ENCODE measurements at regions not wholly inside any gene's neighbourhood (a gene's known extent, or its start where the extent isn't known, plus 50 kb on each side); places are given as distances from the start of the nearest gene placed in this dataset.

GRCh38 chr4:38489011-38489861 is 174.8 kb upstream of the KLF3 start:
- Histone ChIP-seq H3K36me3 (no peaks in the 10 kb centered on the region), H3K9me3 (no peaks in the 10 kb centered on the region), H3K27me3 (no peaks in the 10 kb centered on the region), H3K27ac (no peak overlapping the region), H3K4me1 (no peaks in the 10 kb centered on the region), H3K4me3 (no peak overlapping the region)
- intact Hi-C loops (cut with DNase I), result no loop called here
- no peak for TF ChIP-seq CTCF (IDR thresholded peaks at IDR 0.05)
- no peak for DNase-seq (ENCODE audit: low spot score in 2 of 2)

GRCh38 chr4:38489924-38490639 is 173.9 kb upstream of the KLF3 start:
- intact Hi-C loops (cut with DNase I), result no loop called here
- TF ChIP-seq CTCF (IDR thresholded peaks at IDR 0.05), result no peak
- DNase-seq (ENCODE audit: low spot score in 2 of 2), result no peak
- H3K27ac ChIP-seq, result peak overlapping the region in 1 of 2 donors; percentile 10
- H3K4me1 ChIP-seq, result no peaks in the 10 kb centered on the region
- H3K36me3 ChIP-seq, result no peaks in the 10 kb centered on the region
- H3K9me3 ChIP-seq, result no peaks in the 10 kb centered on the region
- no peaks in the 10 kb centered on the region for H3K27me3 ChIP-seq
- H3K4me3 ChIP-seq, result no peak overlapping the region

- Histone ChIP-seq H3K4me1 (no peaks in the 10 kb centered on the region), H3K4me3 (no peak overlapping the region), H3K9me3 (no peaks in the 10 kb centered on the region), H3K36me3 (no peaks in the 10 kb centered on the region), H3K27ac (no peak overlapping the region), H3K27me3 (no peaks in the 10 kb centered on the region)
- intact Hi-C loops (cut with DNase I), result no loop called here
- no peak for TF ChIP-seq CTCF (IDR thresholded peaks at IDR 0.05)
- DNase-seq (ENCODE audit: low spot score in 2 of 2), result no peak
These were observed 173.1 kb upstream of the KLF3 start for GRCh38 chr4:38490753-38491446.

- Histone ChIP-seq H3K9me3 (no peaks in the 10 kb centered on the region), H3K4me1 (no peaks in the 10 kb centered on the region), H3K27ac (no peak overlapping the region), H3K27me3 (no peaks in the 10 kb centered on the region), H3K4me3 (no peak overlapping the region), H3K36me3 (no peaks in the 10 kb centered on the region)
- intact Hi-C loops (cut with DNase I), result no loop called here
- DNase-seq (ENCODE audit: low spot score in 2 of 2), result no peak
- TF ChIP-seq CTCF (IDR thresholded peaks at IDR 0.05), result no peak
These were observed 172.0 kb upstream of the KLF3 start for GRCh38 chr4:38491854-38492478.

- no peaks in the 10 kb centered on the region for H3K9me3 ChIP-seq
- H3K27me3 ChIP-seq, result no peaks in the 10 kb centered on the region
- DNase-seq (ENCODE audit: low spot score in 2 of 2), result no peak
- intact Hi-C loops (cut with DNase I), result no loop called here
- no peaks in the 10 kb centered on the region for H3K36me3 ChIP-seq
- H3K4me1 ChIP-seq, result no peaks in the 10 kb centered on the region
- TF ChIP-seq CTCF (IDR thresholded peaks at IDR 0.05), result no peak
- no peak overlapping the region for H3K27ac ChIP-seq
- no peak overlapping the region for H3K4me3 ChIP-seq
These were observed 170.9 kb upstream of the KLF3 start for GRCh38 chr4:38493066-38493465.

Measured in ascending aorta (tissue), 2 donors.